Bone marrow (tissue), 2 donors: ENCODE measurements at regions not wholly inside any gene's neighbourhood (a gene's known extent, or its start where the extent isn't known, plus 50 kb on each side); places are given as distances from the start of the nearest gene placed in this dataset.

Source experiments
- DNase-seq, 2 donors: peaks; one replicate each; lab custom pipeline; 2025; lab: John Stamatoyannopoulos, UW

DNA sequence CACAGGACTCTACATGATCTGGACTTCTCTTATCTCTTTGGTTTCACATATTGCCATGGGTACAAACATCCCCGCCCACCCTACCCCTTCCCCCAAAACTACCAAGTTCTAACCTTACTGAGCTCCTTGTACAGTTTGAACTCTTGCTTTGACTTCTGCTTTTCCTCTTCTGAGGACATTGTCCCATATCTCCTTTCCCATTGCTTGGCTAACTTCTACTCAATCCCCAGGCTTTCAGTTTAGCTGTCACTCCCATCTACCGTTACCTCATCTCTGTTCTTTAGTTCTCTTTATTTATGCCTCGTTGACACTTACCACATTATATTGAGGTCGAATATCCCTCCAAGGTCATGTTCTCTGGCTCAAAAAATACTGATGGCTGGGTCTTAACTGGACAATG, 393.5 kb upstream of the CADM1 start:
- DNase-seq: no peak

GRCh38 chr11:115896084-115896483, 391.9 kb upstream of the CADM1 start:
- no peak for DNase-seq

DNA sequence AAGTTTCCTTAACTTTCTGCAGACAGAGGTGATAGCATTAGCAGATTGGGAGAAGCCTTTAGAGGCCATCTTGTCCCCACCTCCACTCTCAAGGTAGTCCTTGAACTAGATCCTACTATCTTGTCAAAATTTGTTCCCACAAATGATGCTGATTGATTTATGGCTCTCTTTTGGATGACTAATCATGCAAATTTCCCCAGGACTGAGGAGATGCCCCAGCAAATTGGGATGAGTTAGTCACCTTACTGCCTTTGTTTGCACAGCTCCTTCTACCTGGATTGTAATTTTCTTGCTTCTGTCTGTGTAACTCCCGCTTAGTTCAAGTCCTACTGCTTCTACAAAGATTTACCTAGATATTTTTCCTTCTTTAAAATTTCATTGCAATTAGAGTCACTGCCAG, 391.4 kb upstream of the CADM1 start:
- no peak for DNase-seq

DNA sequence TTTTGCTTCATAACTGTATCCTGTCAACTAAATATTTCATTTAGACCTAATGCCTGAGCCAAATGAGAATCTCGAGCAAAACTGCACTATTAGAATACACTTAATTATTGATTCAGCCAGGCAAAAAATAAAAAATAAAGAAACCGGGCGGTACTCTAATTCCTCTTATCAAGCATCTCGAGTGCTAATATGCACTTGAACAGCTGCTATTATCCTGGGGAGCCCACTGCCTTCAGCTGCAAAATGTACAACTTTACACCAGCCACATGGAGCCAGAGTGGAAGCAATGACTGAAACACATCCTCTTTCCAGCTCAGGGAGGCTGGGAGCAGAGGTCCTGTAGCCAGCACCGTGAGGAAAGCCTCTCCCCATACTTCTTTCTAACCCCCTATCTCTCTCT, 390.0 kb upstream of the CADM1 start:
- no peak for DNase-seq

GRCh38 chr11:115893461-115894099, 389.4 kb upstream of the CADM1 start:
- no peak for DNase-seq

DNA sequence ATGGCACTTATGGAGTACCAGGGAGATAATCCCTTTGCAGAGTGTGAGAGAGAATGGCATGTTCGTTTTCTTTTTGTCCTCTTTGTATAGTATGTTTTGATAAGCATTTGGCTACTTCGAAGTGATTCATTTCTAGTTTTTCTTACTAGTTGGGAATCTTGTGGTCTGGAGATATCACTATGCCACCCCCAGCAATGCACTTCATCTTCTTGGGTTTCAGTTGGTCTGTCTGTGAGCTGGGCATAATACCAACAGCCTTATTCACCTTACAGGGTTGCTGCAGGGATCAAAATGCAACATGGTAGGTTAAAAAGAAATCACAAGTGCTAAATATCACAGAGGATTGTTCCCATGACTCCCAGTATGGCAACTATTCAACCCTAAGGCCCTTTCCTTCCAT, 387.8 kb upstream of the CADM1 start:
- no peak for DNase-seq

GRCh38 chr11:115891581-115891980, 387.4 kb upstream of the CADM1 start:
- no peak for DNase-seq

- DNase-seq: no peak
These were observed 386.3 kb upstream of the CADM1 start for GRCh38 chr11:115890500-115890899.

- DNase-seq: no peak
These were observed 385.5 kb upstream of the CADM1 start for GRCh38 chr11:115889712-115890111.

DNA sequence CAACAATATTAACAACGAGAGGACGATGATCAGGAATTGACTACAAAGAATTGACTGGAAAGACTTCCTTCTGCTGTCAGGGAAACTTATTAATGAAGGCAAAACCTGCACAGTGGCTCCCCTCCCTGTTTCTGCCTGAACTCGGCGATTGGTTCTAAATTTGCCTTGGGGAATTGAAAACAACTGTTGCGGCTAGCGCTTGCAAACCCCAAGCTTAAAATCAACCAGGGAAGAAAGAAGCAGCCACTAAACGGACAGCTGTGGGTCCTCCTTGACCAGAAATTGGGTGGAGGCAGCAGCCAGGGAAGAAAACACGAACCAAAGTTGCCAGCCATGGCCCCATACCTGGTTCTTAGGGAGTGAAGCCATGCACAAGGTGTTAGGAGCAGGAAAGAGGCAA, 383.5 kb upstream of the CADM1 start:
- no peak for DNase-seq

DNA sequence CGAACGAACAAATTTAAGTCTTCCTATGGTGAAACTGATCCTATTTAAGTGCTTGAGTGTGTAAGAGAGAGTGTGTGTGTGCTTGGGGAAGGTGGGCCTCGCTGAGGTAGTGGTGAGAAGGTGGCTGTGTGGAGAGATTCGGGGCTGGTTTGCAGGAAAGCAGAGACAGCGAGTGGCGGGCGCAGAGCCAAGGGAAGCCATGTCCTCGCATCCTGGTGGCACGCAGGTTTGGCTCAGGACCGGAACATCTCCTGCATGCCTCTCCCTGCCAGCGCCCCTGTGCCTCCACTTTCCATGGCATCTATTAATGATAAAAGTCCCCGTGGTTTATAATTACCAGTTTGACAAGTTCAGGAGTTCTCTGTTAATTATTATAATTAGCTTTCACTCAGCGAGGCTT, 383.1 kb upstream of the CADM1 start:
- no peak for DNase-seq

DNA sequence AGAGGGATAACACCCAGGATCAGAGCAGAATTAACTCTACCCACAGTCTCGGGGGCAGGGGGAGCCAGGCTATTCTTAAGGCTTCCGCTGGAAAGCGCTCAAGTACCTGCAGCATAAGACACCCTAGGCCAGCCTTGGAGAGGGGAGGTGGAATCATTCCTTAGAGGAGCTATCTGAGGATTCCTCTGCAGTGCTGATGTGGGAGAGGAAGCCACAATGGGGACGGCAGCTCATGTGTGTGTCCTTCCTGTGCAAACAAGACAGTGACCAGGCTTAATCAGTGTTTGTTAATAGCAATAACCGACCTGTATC, 382.2 kb upstream of the CADM1 start:
- no peak for DNase-seq

DNA sequence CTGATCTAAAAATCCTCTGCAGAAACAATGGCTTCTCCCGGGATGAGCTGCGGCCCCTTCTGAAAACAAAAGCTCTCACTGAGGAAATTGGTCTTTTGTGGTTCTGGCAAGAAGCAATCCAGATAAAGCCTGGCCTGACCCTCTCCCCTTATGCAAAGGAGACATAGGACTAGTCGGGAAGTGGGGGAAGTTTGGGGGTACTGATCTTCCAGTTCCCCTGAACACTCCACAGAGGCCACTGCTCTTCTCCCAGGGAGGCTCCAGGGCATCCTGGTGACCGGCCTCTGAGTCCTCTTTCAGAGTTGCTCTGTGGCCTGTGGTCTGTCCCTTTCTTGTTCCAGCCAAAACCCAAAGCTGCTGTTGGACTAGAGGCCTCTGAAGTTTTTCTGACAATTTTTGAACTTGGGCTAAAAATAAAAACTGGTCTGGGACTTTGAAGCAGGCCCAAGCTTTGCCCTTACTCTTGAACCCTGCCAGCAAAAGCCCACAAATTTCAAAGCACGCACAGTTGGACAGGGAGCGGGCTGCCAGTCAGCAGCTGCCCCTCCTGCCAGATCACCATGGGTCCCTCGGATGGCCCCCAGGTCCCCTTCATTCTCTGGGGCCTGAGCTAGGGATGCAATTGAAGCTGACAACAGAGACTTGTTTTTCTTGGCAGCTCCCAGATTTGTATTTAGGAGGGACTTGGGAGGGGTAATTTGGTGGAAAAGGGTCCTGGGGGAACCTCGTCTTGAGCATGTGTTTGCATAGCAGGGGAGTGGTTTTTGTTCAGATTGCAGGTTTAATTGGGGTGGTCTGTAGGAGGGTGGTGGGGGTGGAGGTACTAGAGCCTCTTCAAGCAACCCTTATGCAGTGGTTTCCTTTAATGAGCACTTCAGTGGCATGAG, 381.6 kb upstream of the CADM1 start:
- DNase-seq: no peak

DNA sequence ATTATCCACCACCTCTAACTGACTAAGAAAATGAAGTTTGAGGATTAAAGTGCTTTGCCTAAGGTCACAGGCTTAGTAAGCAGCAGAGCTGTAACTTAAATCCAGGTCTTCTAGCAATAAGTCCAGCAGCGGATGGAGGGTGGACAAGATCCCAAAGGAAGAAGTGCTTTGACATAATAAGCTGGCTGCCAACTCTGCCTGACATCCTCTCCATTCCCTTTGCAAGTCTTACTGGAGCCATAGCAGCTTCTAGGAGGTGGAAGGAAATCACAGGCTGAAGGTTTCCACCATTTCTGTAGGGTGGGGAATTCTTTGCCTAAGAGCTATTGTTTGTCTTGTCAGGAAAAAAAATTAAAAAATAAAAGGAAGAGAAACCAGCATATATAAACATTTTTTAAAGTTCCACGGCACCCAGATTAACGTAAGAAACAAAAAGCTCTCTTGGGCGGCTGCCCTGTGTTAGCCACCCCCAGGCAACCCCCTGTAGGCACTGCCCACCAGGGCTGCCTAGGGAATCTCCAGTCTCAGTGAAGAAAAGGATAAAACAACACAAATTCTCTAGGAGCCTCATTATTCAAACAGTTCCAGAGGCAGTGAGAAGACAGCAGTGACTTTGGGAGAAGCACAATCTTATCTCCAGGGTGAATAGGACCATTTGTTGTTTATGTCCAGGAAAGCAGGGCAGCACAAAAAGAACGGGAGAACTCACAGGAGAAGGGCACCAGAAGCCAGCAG, 380.8 kb upstream of the CADM1 start:
- DNase-seq: no peak

DNA sequence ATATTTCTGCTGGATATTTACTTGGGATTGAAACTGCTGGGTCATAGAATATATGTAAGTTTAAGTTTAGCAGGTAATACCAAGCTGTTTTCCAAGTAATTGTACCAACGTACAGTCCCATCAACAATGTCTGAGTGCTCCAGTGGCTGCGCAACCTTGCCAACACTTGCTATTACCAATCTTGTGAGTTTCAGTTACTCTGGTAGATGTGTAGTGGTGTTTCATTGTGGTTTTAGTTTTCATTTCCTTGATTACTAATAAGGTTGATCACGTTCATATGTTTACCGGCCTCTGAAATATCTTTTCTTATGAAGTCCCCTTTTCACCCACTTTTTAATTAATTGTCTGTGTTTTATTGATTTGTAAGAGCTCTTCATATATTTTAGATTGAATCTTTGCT, 370.6 kb upstream of the CADM1 start:
- no peak for DNase-seq

DNA sequence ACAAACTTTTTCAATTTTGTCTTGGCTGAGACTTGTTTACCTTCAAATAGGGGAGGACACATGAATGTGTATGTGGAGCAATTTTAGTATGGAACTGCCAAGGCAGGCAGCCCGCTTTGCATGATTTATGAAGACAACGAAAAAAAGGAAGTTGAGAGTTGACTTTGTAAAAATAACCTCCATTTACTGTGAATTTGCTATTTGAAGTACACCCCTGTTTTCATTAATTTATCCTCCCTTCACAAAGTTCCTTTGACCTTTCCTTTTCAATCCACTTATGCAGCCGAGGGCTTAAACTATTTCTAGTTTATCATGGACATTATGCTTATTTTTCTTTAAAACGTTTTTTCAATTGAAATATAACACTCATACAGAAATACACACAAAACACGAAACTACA, 369.6 kb upstream of the CADM1 start:
- peak in 1 of 2 donors; percentile 48 for DNase-seq

DNA sequence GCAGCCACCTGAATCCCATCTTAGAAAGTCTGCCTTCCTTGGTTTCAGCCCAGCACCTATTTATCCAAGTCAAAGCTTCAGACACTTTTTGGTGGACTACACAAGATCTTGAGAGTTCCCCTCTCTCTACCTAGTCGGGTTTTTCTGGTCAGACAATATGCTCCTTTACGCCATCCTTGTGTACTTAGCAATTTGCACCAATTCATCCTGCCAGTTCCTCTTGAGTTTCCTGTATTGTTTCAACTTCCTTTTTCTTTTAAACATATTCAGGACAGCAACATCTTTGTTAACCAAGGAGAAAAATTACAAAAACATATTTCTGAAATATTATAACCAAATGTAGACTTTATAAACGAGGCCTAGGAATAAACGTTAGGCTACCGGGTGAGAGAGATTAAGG, 368.2 kb upstream of the CADM1 start:
- peak in 1 of 2 donors; percentile 53 for DNase-seq

DNA sequence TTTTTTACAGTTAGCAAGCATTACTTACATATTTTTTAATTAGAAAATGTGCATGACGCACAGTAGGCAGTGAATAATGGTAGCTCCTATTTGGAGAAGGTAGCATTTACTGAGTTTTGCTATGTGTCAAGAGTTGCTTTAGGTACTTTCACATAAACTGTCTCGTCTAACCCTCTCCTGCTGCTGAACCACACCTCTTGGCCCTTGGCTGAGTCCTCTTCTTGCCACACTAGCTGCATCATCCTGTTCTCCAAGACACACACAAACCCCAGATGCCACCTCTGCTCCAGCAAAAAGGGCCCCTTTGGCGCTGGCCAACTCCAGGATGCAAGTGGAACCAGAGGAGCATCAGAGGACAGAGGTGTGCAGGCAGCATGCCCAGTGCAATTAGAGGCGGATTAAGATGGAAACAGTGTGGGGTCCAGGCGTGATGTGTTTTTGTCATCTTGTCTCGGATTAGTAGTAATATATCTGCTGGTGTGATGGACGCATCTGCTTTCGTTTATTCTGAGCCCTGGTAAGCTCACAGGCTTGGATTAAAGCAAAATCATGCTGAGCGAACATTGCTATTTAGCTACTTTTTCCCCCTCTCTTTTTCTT, 367.0 kb upstream of the CADM1 start:
- no peak for DNase-seq

DNA sequence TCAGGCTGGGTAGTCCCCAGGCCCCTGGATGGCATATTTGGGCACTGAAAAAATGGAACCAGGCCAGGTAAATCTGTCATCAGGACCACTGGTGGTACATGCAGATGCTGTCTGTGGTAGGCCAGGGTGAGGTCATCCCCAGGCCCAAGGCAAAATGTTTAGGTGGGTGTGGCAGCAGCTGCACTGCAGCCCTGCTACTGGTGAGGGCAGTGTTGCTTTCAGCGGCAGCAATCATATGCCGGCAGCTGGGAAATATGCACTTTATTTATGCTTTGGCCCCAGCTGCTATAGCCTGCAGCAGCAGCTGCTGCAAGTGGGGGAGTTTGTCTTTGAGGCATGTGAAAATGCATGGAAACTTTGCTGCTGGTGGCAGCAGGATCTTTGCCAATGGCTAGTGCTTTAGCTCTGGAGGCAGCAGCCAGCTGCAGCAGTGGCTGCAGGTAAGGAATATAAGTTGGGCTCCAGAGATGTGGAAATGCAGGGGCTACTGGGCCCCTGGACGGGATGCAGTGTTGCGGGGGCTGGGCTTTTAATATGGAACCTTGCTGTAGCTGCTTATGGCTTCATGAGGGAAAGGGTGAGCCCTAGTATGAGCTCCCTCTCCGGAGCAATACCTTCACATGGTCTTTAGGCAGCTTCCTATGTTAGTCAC, 365.7 kb upstream of the CADM1 start:
- no peak for DNase-seq

DNA sequence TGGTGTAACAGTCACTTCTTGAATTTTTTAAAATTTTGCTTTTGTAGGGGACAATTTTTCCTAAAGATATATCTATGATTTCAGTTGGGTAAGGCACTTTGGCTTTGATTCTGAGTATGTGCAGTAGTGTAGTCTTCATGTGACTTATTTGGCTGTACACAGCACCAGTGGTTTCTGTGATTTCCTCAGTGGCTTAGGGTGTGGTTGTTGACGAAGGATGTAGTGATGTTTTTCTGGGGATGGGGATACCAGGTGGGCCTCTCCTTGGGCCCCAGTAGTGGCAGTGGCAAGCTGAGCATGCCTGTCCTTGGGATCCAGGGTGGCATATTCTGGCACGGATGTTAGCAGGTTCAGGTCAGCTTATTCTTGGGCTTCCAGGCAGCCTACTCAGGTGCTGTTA, 364.9 kb upstream of the CADM1 start:
- DNase-seq: no peak

DNA sequence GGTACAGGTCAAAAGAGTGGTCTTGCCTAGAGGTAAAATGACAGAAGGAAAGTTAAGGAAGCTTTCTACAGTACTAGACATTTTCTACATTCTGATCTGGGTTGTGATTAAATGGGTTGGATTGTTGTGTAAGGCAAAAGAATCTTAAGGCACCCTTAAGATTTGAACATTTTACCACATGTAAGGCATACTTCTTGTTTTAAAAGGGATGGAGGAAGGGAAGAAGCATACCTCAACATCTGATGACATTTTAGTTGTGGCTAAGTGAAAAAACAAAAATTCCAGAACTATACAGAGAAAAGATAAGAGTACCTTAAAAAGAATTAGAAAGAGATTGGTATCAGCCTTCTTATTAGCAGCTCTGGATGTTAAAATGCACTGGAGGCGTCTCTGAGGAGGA, 356.0 kb upstream of the CADM1 start:
- no peak for DNase-seq

DNA sequence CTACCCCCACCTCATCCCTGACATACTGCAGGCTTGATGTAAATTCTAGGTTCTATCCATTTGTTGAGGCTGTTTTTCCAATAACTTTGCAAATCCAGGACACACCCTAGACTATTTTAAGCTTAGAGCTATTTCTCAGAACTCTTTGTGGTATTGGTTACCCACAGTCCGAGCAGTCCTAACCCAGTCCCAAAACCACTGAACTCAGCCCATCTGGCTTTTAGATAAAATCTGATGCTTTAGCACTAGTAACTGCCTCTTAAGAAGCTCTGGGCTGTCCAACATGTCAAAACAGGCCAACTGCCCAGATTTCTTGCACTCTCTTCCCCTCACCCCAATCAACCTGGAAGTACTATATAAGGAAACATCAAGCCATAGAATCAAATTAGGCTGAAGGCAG, 344.4 kb upstream of the CADM1 start:
- DNase-seq: no peak
